Muscle layer of colon (tissue), 2 donors: ENCODE measurements at regions not wholly inside any gene's neighbourhood (a gene's known extent, or its start where the extent isn't known, plus 50 kb on each side); places are given as distances from the start of the nearest gene placed in this dataset.
"Not testable (repeated sequence)": the region's sequence is repeated elsewhere in the genome, so short reads cannot be mapped to it uniquely, and the experiment has no call there.

Source experiments
- H3K27ac ChIP-seq: one replicate; pipeline ENCODE4 v1.7.0; 2013; ENCODE audit warnings: low read depth, mild to moderate bottlenecking, low read length, moderate library complexity
- H3K27me3 ChIP-seq, 2 donors: one replicate each; pipeline ENCODE4 v1.7.0; 2013; ENCODE audit warnings: low read length in 2 of 2, mild to moderate bottlenecking in 2 of 2; ENCODE audit not compliant: insufficient read depth in 2 of 2, control insufficient read depth in 1 of 2
- H3K36me3 ChIP-seq: one replicate; pipeline ENCODE4 v1.7.0; 2013; ENCODE audit warnings: mild to moderate bottlenecking, low read length; ENCODE audit not compliant: insufficient read depth
- H3K4me1 ChIP-seq: one replicate; pipeline ENCODE4 v1.7.0; 2013; ENCODE audit warnings: mild to moderate bottlenecking, low read length; ENCODE audit not compliant: insufficient read depth
- H3K4me3 ChIP-seq, 2 donors: one replicate each; pipeline ENCODE4 v1.7.0; 2013; ENCODE audit warnings: low read length in 2 of 2, low read depth in 1 of 2, mild to moderate bottlenecking in 1 of 2, moderate library complexity in 1 of 2
- H3K9ac ChIP-seq: one replicate; pipeline ENCODE4 v1.7.0; 2013; ENCODE audit warnings: low read length
- H3K9me3 ChIP-seq: one replicate; pipeline ENCODE4 v1.7.0; 2013; ENCODE audit warnings: mild to moderate bottlenecking, low read length
- donor health status: abdominal sarcoma.
- donor health status: Adenocarcinoma of cecum.

GRCh38 chr3:110414855-110415254 is 656.8 kb upstream of the NECTIN3 start:
- Histone ChIP-seq H3K27ac (no peak overlapping the region), H3K9me3 (no peaks in the 10 kb centered on the region), H3K4me1 (no peaks in the 10 kb centered on the region), H3K4me3 (no peak overlapping the region), H3K9ac (no peak overlapping the region), H3K36me3 (no peaks in the 10 kb centered on the region), H3K27me3 (no peaks in the 10 kb centered on the region)

GRCh38 chr3:110419096-110419495 is 652.5 kb upstream of the NECTIN3 start:
- H3K27me3 ChIP-seq: no peaks in the 10 kb centered on the region
- H3K9ac ChIP-seq: no peak overlapping the region
- no peak overlapping the region for H3K27ac ChIP-seq
- no peaks in the 10 kb centered on the region for H3K9me3 ChIP-seq
- H3K36me3 ChIP-seq: no peaks in the 10 kb centered on the region
- no peaks in the 10 kb centered on the region for H3K4me1 ChIP-seq
- no peak overlapping the region for H3K4me3 ChIP-seq

GRCh38 chr3:110419601-110420000 is 652.0 kb upstream of the NECTIN3 start:
- Histone ChIP-seq H3K9me3 (no peaks in the 10 kb centered on the region), H3K4me3 (no peak overlapping the region), H3K27ac (no peak overlapping the region), H3K36me3 (no peaks in the 10 kb centered on the region), H3K4me1 (no peaks in the 10 kb centered on the region), H3K9ac (no peak overlapping the region), H3K27me3 (no peaks in the 10 kb centered on the region)

DNA sequence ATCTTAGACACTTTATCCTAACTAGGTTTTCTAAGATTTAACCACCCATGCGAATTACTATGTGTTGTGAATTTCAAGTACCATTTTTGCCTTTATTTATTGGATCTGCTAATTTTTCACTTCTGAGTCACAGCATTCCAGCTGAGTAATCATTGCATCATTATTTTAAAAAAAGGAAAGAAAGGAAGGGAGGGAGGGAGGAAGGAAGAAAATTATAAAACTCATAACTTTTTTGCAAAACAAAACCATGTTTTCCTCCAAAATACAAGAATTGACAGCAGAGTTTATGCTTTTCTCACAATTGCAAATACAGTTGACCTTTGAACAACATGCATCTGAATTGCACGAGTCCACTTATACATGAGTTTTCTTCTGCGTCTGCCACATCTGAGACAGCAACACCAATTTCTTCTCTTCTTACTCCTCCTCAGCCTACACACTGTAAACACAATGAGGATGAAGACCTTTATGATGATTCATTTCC is 651.4 kb upstream of the NECTIN3 start:
- no peaks in the 10 kb centered on the region for H3K27me3 ChIP-seq
- no peaks in the 10 kb centered on the region for H3K9me3 ChIP-seq
- no peak overlapping the region for H3K9ac ChIP-seq
- no peak overlapping the region for H3K27ac ChIP-seq
- no peak overlapping the region for H3K4me3 ChIP-seq
- H3K36me3 ChIP-seq: no peaks in the 10 kb centered on the region
- H3K4me1 ChIP-seq: no peaks in the 10 kb centered on the region

DNA sequence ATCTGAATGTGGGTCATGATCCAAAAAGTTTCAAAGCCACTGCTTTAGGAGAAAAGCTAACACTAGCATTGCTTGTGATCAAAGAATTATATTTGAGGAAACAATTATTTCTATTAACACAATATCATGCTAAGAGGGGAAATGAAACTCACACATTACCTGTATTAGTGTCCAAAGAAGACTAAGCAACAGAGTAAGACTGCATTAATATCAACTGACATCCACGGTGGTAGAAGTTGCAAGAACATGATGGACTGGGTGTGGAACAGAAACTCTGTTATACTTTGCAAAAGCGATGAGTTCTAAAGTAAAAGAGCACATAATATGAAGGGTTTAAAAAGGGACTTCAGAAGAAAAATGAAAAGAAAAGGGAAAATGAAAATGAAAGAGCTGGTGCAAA is 648.3 kb upstream of the NECTIN3 start:
- no peaks in the 10 kb centered on the region for H3K27me3 ChIP-seq
- H3K27ac ChIP-seq: no peak overlapping the region
- no peaks in the 10 kb centered on the region for H3K9me3 ChIP-seq
- H3K9ac ChIP-seq: no peak overlapping the region
- H3K4me1 ChIP-seq: no peaks in the 10 kb centered on the region
- H3K36me3 ChIP-seq: no peaks in the 10 kb centered on the region
- no peak overlapping the region for H3K4me3 ChIP-seq

DNA sequence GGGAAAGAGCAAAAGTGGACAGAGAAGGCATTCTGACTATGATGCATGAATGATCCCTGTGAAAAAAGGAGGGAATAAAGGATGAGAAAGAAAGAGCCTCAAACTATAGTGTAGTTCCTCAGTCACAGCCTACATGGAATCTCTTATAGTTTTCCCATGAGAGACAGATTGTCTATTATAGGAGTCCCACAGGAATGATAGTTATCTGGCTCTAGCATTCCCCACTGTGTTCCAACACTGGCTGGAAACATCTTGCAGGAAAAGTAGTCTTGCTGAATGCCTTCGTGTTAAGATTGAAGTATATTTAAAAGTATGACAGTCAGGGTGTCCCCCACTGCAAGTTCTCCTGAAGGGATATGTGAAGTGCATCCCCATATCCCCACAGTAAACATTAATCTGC is 641.5 kb upstream of the NECTIN3 start:
- Histone ChIP-seq H3K9ac (no peak overlapping the region), H3K9me3 (no peaks in the 10 kb centered on the region), H3K4me1 (no peaks in the 10 kb centered on the region), H3K27me3 (no peaks in the 10 kb centered on the region), H3K36me3 (no peaks in the 10 kb centered on the region), H3K27ac (no peak overlapping the region), H3K4me3 (no peak overlapping the region)

DNA sequence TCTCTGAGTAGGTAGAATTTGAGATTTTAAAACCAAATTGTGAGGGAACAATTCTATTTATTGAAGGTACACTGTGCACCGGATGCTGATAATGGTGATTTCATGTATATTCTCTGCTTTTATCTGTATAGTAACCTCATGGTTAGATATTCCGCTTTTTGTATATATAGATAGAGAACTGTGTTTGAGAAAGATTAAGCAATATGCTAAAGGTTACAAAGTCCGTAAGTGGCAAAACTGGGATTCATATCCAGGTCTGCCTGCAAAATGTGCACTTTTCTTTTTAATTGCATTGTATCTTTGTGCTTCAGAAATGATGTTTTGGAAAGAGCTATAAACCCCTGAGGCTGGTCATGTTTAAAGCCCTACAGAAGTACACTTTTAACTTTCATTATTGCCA is 635.4 kb upstream of the NECTIN3 start:
- no peaks in the 10 kb centered on the region for H3K36me3 ChIP-seq
- no peak overlapping the region for H3K9ac ChIP-seq
- H3K4me3 ChIP-seq: no peak overlapping the region
- no peak overlapping the region for H3K27ac ChIP-seq
- H3K4me1 ChIP-seq: no peaks in the 10 kb centered on the region
- H3K27me3 ChIP-seq: no peaks in the 10 kb centered on the region
- H3K9me3 ChIP-seq: no peaks in the 10 kb centered on the region

- H3K9ac ChIP-seq, H3K4me3 ChIP-seq, H3K9me3 ChIP-seq, H3K4me1 ChIP-seq, H3K27ac ChIP-seq, H3K27me3 ChIP-seq, H3K36me3 ChIP-seq: not testable (repeated sequence)
Measured at GRCh38 chr3:110440066-110440653, 631.5 kb upstream of the NECTIN3 start.

DNA sequence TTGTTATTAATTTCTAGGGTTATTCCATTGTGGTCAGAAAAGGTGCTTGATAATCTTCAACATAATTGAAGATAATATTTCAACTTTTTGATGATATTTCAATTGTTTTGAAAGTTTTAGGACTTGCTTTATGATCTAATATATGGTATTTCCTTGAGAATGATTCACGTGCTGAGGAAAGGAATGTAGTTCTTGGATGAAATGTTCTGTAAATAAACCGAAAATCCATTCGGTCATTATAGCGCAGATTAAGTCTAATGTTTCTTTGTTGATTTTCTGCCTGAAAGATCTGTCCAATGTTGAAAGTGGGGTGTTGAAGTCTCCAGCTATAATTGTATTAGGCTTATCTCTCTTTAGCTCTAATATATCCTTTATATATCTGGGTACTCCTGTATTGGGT is 617.5 kb upstream of the NECTIN3 start:
- Histone ChIP-seq H3K9me3 (no peaks in the 10 kb centered on the region), H3K4me3 (no peak overlapping the region), H3K9ac (no peak overlapping the region), H3K4me1 (no peaks in the 10 kb centered on the region), H3K27ac (no peak overlapping the region), H3K27me3 (no peaks in the 10 kb centered on the region), H3K36me3 (no peaks in the 10 kb centered on the region)

DNA sequence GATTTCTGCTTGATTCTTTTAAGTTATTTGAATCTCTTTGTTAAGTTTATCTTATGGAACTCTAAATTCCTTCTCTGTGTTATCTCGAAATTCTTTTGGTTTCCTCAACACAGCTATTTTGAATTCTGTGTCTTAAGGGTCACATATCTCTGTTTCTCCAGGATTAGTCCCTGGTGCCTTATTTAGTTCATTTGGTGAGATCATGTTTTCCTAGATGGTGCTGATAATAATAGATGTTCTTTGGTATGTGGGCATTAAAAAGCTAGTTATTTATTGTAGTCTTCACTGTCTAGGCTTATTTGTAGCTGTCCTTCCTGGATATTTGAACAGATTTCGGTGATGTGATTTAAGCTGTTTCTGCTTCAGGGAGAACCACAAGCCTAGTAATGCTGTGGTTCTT is 615.6 kb upstream of the NECTIN3 start:
- Histone ChIP-seq H3K4me3 (no peak overlapping the region), H3K4me1 (no peaks in the 10 kb centered on the region), H3K9me3 (no peaks in the 10 kb centered on the region), H3K36me3 (no peaks in the 10 kb centered on the region), H3K27me3 (no peaks in the 10 kb centered on the region), H3K27ac (no peak overlapping the region), H3K9ac (no peak overlapping the region)

- no peaks in the 10 kb centered on the region for H3K36me3 ChIP-seq
- no peak overlapping the region for H3K9ac ChIP-seq
- H3K4me1 ChIP-seq: no peaks in the 10 kb centered on the region
- no peak overlapping the region for H3K27ac ChIP-seq
- H3K27me3 ChIP-seq: no peaks in the 10 kb centered on the region
- no peaks in the 10 kb centered on the region for H3K9me3 ChIP-seq
- H3K4me3 ChIP-seq: no peak overlapping the region
Measured at GRCh38 chr3:110456438-110457138, 615.0 kb upstream of the NECTIN3 start.

DNA sequence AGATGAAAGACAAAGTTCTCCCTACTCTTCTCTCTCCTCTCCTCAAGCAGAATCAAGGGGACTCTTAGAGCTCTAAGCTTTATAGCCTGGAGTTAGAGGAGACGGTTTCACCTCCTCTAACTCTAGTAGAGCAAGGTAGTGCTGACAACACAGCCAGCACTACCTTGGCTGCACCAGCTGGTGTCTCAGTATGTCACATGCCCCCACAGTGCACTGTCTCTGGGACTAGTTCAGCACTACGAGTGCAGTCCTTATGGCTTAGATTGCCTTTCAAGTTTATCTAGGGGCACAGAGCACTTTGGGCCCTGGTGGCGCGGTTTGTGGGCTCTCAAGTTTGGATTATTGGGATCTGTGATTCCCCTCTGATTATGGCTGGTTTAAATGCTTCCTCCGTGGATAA is 614.1 kb upstream of the NECTIN3 start:
- Histone ChIP-seq H3K27me3 (no peaks in the 10 kb centered on the region), H3K36me3 (no peaks in the 10 kb centered on the region), H3K4me1 (no peaks in the 10 kb centered on the region), H3K27ac (no peak overlapping the region), H3K9me3 (no peaks in the 10 kb centered on the region), H3K4me3 (no peak overlapping the region), H3K9ac (no peak overlapping the region)
